ENCODE measurements at regions not wholly inside any gene's neighbourhood (a gene's known extent, or its start where the extent isn't known, plus 50 kb on each side); places are given as distances from the start of the nearest gene placed in this dataset.
A peak's percentile ranks its signal among the peaks of the same experiment; 100 is the strongest.
"Not testable (repeated sequence)": the region's sequence is repeated elsewhere in the genome, so short reads cannot be mapped to it uniquely, and the experiment has no call there.

DNA sequence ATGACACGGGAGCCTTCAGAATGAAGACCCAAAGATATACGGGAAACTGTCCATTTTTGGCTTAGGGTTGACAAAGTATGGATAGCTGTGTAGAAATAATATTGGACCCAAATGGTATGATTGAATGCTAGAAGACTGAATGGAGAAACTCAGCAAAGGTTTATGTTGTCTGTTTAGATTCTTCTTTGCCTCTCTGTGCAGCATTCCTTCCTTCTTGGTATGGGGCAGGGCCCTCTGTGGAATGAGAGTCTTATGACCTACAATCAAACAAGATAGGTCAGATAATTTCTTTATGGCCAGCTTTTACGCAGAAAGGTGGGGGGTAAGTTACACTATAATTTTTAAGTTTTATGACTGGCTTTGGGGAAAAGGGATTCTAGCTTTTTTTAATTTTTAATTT lies 124.3 kb downstream of the PCDH10 start:
- DNase-seq (ENCODE audit: low read depth), result no peak
- H3K4me3 ChIP-seq (ENCODE audit: low read length), result no peak overlapping the region
- TF ChIP-seq, protein P1, sequence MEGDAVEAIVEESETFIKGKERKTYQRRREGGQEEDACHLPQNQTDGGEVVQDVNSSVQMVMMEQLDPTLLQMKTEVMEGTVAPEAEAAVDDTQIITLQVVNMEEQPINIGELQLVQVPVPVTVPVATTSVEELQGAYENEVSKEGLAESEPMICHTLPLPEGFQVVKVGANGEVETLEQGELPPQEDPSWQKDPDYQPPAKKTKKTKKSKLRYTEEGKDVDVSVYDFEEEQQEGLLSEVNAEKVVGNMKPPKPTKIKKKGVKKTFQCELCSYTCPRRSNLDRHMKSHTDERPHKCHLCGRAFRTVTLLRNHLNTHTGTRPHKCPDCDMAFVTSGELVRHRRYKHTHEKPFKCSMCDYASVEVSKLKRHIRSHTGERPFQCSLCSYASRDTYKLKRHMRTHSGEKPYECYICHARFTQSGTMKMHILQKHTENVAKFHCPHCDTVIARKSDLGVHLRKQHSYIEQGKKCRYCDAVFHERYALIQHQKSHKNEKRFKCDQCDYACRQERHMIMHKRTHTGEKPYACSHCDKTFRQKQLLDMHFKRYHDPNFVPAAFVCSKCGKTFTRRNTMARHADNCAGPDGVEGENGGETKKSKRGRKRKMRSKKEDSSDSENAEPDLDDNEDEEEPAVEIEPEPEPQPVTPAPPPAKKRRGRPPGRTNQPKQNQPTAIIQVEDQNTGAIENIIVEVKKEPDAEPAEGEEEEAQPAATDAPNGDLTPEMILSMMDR (IDR thresholded peaks at IDR 0.05; ENCODE audit: insufficient read depth, low read depth, low read length, missing control alignments), result no peak

DNA sequence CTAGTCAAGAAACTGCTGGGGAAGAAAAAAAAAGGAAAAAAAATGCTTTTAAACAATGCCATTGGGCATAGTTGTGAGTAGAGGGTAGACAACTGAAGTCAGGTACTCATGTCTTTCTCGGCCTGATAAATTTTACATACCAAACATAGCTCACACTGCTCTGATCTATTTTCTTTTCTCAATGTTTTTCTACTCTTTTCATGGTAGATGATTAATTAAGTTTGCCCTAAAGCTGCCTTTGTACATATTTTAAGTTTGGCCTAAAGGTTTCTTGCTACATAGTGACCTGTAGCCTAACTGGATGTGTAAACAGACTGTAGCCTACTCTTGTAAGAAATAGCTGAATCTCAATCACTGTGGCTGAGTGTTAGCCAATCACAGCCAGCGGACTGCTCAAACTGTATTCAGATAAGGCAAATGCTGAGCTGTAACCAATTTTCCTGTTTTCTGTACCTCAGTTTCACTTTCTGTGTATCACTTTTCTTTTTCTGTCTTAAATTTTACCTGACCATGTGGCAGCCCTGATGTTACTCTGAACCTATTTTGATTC lies 121.0 kb downstream of the PCDH10 start:
- peak; percentile 0 for DNase-seq (ENCODE audit: low read depth)
- no peak overlapping the region for H3K4me3 ChIP-seq (ENCODE audit: low read length)
- TF ChIP-seq, protein P1 (IDR thresholded peaks at IDR 0.05; ENCODE audit: insufficient read depth, low read depth, low read length, missing control alignments), result no peak

DNA sequence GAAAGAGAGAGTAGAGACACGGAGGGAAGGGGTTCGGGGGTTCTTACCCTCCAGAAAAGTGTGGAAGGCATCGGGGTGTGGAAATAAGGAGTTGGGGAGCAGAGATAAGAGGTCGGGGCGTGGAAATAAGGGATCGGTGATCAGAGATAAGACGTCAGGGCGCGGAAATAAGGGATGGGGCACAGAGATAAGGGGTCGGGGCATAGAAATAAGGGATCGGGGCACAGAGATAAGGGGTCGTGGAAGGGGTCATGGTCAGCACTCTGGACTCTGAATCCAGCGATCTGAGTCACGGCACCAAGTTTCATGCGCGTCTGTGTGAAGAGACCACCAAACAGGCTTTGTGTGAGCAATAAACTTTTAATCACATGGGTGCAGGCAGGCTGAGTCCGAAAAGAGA lies 119.1 kb downstream of the PCDH10 start:
- H3K4me3 ChIP-seq (ENCODE audit: low read length), result no peak overlapping the region
- DNase-seq (ENCODE audit: low read depth), result no peak
- TF ChIP-seq, protein P1 (IDR thresholded peaks at IDR 0.05; ENCODE audit: insufficient read depth, low read depth, low read length, missing control alignments), result no peak

DNA sequence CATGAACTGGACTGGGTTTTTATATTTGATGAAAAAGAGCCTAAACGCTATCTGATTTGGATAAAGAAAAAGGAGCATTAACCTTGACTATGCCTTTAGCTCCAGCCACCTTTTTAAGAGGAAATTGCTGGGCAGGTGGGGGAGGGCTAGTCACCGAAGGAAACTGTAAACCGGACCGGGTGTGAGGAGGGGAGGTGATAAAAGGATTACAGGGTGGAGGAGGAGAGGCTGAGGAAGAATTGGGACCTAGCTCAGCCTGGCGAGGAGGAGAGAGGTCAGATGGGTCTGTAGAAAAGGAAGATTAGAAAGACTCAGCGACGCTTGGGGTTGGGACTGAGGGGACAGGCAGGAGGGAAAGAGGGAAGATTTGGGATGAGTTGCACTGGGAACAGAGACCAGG lies 118.4 kb downstream of the PCDH10 start:
- H3K4me3 ChIP-seq (ENCODE audit: low read length); DNase-seq (ENCODE audit: low read depth): not testable (repeated sequence)

DNA sequence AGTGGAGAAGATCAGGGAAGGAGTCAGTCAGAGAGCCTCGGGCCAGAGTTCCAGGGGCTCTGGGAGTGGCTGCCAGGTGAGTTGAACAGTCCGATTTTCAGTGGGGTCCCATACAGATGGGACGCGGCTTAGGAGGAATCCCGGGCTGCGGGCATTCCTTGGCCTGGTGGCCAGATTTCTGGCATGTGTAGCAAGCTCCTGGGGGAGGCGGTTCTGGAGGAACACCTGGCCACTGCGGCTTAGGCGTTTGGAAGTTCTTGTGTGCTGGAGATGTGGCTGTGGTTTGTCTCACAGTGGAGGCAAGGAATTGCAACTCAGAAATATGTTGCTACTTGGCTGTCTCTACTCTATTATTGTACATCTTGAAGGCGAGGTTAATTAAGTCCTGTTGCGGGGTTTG lies 117.9 kb downstream of the PCDH10 start:
- not testable (repeated sequence) for DNase-seq (ENCODE audit: low read depth); H3K4me3 ChIP-seq (ENCODE audit: low read length)

DNA sequence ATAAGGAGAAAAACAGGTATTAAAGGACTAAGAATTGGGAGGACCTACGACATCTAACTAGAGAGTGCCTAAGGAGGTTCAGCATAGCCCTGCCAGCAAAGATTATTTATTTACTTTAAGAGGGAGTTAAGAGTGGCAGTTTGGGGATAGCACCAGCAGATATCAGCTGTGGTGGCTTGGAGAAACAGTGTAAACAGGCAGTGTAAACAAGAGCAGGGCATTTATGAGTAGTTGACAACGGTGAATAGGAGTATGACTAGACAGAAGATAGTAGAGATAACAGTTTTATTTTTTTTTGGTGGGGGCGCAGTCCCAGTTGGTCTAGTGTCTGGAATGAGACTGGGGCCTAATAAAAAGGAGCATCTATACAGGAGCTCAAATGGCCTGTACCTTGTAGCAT lies 115.2 kb downstream of the PCDH10 start:
- not testable (repeated sequence) for H3K4me3 ChIP-seq (ENCODE audit: low read length)

DNA sequence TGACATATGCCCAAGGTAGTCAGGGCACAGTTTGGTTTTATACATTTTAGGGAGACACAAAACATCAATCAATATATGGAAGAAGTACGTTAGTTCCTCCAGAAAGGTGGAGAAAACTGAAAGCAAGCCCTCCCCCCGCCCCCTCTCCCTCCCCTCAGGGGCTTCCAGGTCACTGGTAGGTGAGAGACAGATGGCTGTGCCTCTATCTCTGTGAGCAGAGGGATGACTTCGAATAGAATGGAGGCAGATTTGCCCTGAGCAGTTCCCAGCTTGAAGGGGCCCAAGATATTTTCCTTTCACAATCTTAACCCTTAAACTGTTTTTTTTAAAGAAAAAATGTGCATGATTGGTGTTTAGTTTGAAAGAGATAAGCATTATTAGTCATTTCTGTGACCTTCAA lies 114.0 kb downstream of the PCDH10 start:
- no peak overlapping the region for H3K4me3 ChIP-seq (ENCODE audit: low read length)
- TF ChIP-seq, protein P1 (IDR thresholded peaks at IDR 0.05; ENCODE audit: insufficient read depth, low read depth, low read length, missing control alignments), result no peak
- DNase-seq (ENCODE audit: low read depth), result no peak

More for the DNA sequence above, 115.2 kb downstream of the PCDH10 start:
- not testable (repeated sequence) for DNase-seq (ENCODE audit: low read depth)

DNA sequence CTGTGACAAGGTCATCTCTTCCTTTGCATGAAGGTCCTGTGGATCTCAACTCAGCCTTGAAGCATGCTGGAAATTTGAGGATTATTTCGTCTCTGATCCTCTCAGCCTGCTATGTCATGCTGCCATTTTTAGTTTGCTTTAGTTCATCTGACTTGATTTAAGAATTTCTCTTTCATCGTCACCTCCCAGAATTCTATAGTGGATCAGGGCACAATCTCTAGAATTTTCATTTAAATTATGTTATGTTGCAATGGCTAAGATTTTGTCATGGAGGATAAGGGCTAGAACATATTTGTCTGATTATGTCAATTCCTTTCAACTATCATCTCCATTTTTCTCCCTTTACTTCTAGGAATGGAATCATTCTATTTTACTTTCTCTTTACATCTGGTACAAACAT lies 98.8 kb downstream of the PCDH10 start:
- TF ChIP-seq, protein P1 (IDR thresholded peaks at IDR 0.05; ENCODE audit: insufficient read depth, low read depth, low read length, missing control alignments), result no peak
- H3K4me3 ChIP-seq (ENCODE audit: low read length), result no peak overlapping the region
- no peak for DNase-seq (ENCODE audit: low read depth)

DNA sequence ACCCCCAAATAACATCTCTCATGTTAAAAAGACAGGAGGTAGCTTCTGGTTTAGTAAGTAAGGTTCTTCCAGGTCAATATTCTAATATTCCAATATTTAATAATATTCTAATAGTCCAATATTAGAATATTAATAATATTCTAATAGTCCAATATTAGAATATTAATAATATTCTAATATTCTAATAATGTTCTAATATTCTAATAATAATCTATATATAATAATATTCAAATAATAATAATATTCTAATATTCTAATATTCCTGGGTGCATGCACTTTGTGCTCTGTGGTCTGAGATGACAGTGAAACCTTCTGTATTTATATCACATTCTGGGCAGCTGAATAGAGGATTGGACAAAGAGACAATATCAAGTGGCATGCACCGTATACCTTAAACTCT lies 96.1 kb downstream of the PCDH10 start:
- TF ChIP-seq, protein P1 (IDR thresholded peaks at IDR 0.05; ENCODE audit: insufficient read depth, low read depth, low read length, missing control alignments), result no peak
- no peak overlapping the region for H3K4me3 ChIP-seq (ENCODE audit: low read length)
- DNase-seq (ENCODE audit: low read depth), result no peak

Data from epithelial cell of esophagus (primary cell).